ENCODE measurements at regions not wholly inside any gene's neighbourhood (a gene's known extent, or its start where the extent isn't known, plus 50 kb on each side); places are given as distances from the start of the nearest gene placed in this dataset.

GRCh38 chr3:3315846-3316245 is 136.4 kb upstream of the CRBN start:
- intact Hi-C loops (cut with micrococcal nuclease), result no loop called here
- ChIA-PET POLR2A (interaction anchor here (0.6 kb wide), 1 partner anchor 122 kb away, joined by 9 read pairs; no protein-coding TSS in a partner anchor), CTCF (no interaction called here)
- H3K4me3 Mint-ChIP-seq, result no peak overlapping the region
- H3K4me1 Mint-ChIP-seq, result no peaks in the 10 kb centered on the region
- H3K27ac Mint-ChIP-seq, result no peak overlapping the region
- peaks cover 2% of the 10 kb centered on the region for H3K9me3 Mint-ChIP-seq
- no peak for TF ChIP-seq CTCF (IDR thresholded peaks at IDR 0.05)
- DNase-seq (no peak), ATAC-seq (ENCODE audit: low read depth) (no peak)
- no peaks in the 10 kb centered on the region for H3K36me3 Mint-ChIP-seq (ENCODE audit: low read depth)
- no peaks in the 10 kb centered on the region for H3K27me3 Mint-ChIP-seq

DNA sequence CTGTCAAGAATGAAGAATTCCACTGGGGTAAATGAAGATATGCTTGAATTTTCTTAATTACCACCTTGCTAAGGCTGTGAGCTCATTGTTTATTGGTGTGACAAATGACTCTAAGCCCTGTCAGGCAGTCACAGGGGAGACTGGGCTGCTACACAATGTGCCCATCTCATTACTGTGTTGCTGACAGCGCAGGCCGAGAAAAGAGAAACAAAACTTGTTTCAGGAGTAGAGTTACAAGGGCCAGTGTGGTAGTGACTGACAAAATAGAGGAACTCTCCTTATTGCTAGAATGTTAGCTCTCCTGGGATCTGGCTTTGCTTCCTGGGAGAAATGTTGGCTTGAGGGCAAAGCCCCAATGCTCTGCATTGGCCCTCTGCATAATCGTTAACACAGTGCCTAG is 130.4 kb upstream of the CRBN start:
- Mint-ChIP-seq H3K27ac (no peak overlapping the region), H3K27me3 (no peaks in the 10 kb centered on the region), H3K4me3 (no peak overlapping the region), H3K9me3 (no peaks in the 10 kb centered on the region), H3K36me3 (ENCODE audit: low read depth) (no peaks in the 10 kb centered on the region), H3K4me1 (no peaks in the 10 kb centered on the region)
- no peak for TF ChIP-seq CTCF (IDR thresholded peaks at IDR 0.05)
- POLR2A ChIA-PET, result no interaction called here
- CTCF ChIA-PET, result no interaction called here
- ATAC-seq (ENCODE audit: low read depth) (no peak), DNase-seq (no peak)
- intact Hi-C loops (cut with micrococcal nuclease), result no loop called here

DNA sequence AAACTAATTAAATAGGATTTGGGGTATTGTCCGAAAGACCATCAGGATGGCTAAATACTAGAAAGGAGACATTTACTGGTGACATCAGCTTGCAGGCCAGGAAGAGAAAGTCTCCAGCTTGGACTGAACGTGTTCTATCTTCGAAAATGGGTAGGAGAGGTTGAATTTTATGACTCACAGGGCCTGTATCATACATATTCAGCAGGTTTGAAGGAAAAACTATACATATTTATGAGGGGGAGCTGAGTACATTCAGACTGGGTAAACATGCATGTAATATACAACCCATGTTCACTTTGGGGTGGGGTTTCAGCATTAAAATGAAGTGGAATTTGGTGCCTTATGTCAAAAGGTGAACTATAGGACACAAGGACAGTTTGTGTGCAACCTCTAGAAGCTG is 129.3 kb upstream of the CRBN start:
- CTCF ChIA-PET, result no interaction called here
- Mint-ChIP-seq H3K4me3 (no peak overlapping the region), H3K27ac (no peak overlapping the region), H3K9me3 (no peaks in the 10 kb centered on the region), H3K36me3 (ENCODE audit: low read depth) (no peaks in the 10 kb centered on the region), H3K4me1 (no peaks in the 10 kb centered on the region), H3K27me3 (peaks cover 3% of the 10 kb centered on the region)
- intact Hi-C loops (cut with micrococcal nuclease), result no loop called here
- DNase-seq, result no peak
- no peak for TF ChIP-seq CTCF (IDR thresholded peaks at IDR 0.05)
- POLR2A ChIA-PET, result no interaction called here
- no peak for ATAC-seq (ENCODE audit: low read depth)

GRCh38 chr3:3307491-3307890 is 128.0 kb upstream of the CRBN start:
- Mint-ChIP-seq H3K9me3 (no peaks in the 10 kb centered on the region), H3K27me3 (peaks cover 3% of the 10 kb centered on the region), H3K36me3 (ENCODE audit: low read depth) (no peaks in the 10 kb centered on the region), H3K4me3 (no peak overlapping the region), H3K27ac (no peak overlapping the region), H3K4me1 (no peaks in the 10 kb centered on the region)
- ATAC-seq (ENCODE audit: low read depth) (no peak), DNase-seq (no peak)
- intact Hi-C loops (cut with micrococcal nuclease), result no loop called here
- ChIA-PET POLR2A (no interaction called here), CTCF (no interaction called here)
- no peak for TF ChIP-seq CTCF (IDR thresholded peaks at IDR 0.05)

- no peak overlapping the region for H3K4me3 Mint-ChIP-seq
- intact Hi-C loops (cut with micrococcal nuclease), result no loop called here
- H3K4me1 Mint-ChIP-seq, result no peaks in the 10 kb centered on the region
- no peak for ATAC-seq (ENCODE audit: low read depth)
- no peak overlapping the region for H3K27ac Mint-ChIP-seq
- CTCF ChIA-PET, result no interaction called here
- no peaks in the 10 kb centered on the region for H3K9me3 Mint-ChIP-seq
- no peak for DNase-seq
- H3K27me3 Mint-ChIP-seq, result peaks cover 3% of the 10 kb centered on the region
- TF ChIP-seq CTCF (IDR thresholded peaks at IDR 0.05), result no peak
- POLR2A ChIA-PET, result no interaction called here
- no peaks in the 10 kb centered on the region for H3K36me3 Mint-ChIP-seq (ENCODE audit: low read depth)
These were observed 126.3 kb upstream of the CRBN start for GRCh38 chr3:3305841-3306240.
